Heart left ventricle (tissue), 16 donors: ENCODE measurements at regions not wholly inside any gene's neighbourhood (a gene's known extent, or its start where the extent isn't known, plus 50 kb on each side); places are given as distances from the start of the nearest gene placed in this dataset.

Source experiments
- ATAC-seq, 4 donors: fragments of 200-7000 bp; cut with Tn5 transposase; one replicate each; pipeline ENCODE4 v1.9.1; 2020 to 2022; ENCODE audit warnings: moderate library complexity in 4 of 4, mild to moderate bottlenecking in 3 of 4, moderate number of reproducible peaks in 1 of 4
- DNase-seq, 5 donors: peaks; one replicate each; pipeline ENCODE4 v3.0.0-alpha.2; 2020
- H3K27ac ChIP-seq, 12 donors: fragments of 200-600 bp; sonication (generic) in 4 of 12; one replicate each; pipeline versions ENCODE4 v1.5.0 to v1.8.0; 2016 to 2022; ENCODE audit warnings: mild to moderate bottlenecking in 2 of 12
- H3K27me3 ChIP-seq, 9 donors: fragments of 200-600 bp; sonication (generic) in 2 of 9; one replicate each; pipeline versions ENCODE4 v1.5.1 to v1.8.0; 2016 to 2022; ENCODE audit warnings: mild to moderate bottlenecking in 3 of 9
- H3K36me3 ChIP-seq, 9 donors: fragments of 200-600 bp; sonication (generic) in 2 of 9; one replicate each; pipeline versions ENCODE4 v1.5.0 to v1.8.0; 2018 to 2022; ENCODE audit warnings: mild to moderate bottlenecking in 2 of 9
- H3K4me1 ChIP-seq, 12 donors: fragments of 200-600 bp; sonication (generic) in 4 of 12; one replicate each; pipeline versions ENCODE4 v1.5.0 to v1.8.0; 2016 to 2022; ENCODE audit warnings: mild to moderate bottlenecking in 3 of 12
- H3K4me3 ChIP-seq, 12 donors: fragments of 200-600 bp; sonication (generic) in 4 of 12; one replicate each; pipeline versions ENCODE4 v1.5.0 to v1.8.0; 2017 to 2022; ENCODE audit warnings: mild to moderate bottlenecking in 9 of 12, moderate library complexity in 4 of 12
- H3K9me3 ChIP-seq, 12 donors: fragments of 200-600 bp; sonication (generic) in 4 of 12; one replicate each; pipeline versions ENCODE4 v1.5.0 to v1.8.0; 2016 to 2022; ENCODE audit warnings: mild to moderate bottlenecking in 1 of 12
- CTCF ChIP-seq, 12 donors: fragments of 200-600 bp; sonication (generic) in 4 of 12; IDR thresholded peaks; one replicate each; pipeline versions ENCODE4 v1.5.0 to v1.8.0; 2018 to 2022; ENCODE audit warnings: antibody characterized with exemption in 12 of 12, mild to moderate bottlenecking in 5 of 12
- POLR2A ChIP-seq, 2 donors: fragments of 450-650 bp; IDR thresholded peaks; one replicate each; pipeline ENCODE4 v1.6.1; 2017; ENCODE audit warnings: antibody characterized with exemption in 2 of 2, mild to moderate bottlenecking in 2 of 2, moderate library complexity in 2 of 2
- WGBS, 4 donors: extraction: QIAGEN DNeasy Blood & Tissue Kit in 2 of 4; methylation state at CpG; one replicate each; pipeline versions ENCODE4 v1.1.5 to v1.1.7; 2013 to 2018; 5-methylcytosine and 5-hydroxymethylcytosine counted together
- intact Hi-C, 10 donors: fragments of 100-400 bp; cut with DNase I; formaldehyde crosslinking; loops; one replicate each; pipeline versions ENCODE4 v1.11.1 to v1.14.2; 2022
- donor health status: ischemic (EF 13 %, LVEDD 7.1; RV severe dilation, severe dysfunction).
- donor health status: healthy with polysubstance abuse.
- donor health status: DM: no; HTN: yes; CAD: no.
- donor health status: DM: no; HTN: no; CAD: no.
- donor health status: ischemic (EF 25% LVEDD 6.9; RV normal size, moderate dysfunction).
- donor health status: ischemic (EF 25% LVEDD 5.7; RV mildly dilated, moderate dysfunction).
- donor health status: healthy.
- donor health status: DM: yes; HTN: yes; CAD: no.
- donor health status: ischemic (EF 35%, LVEDD 5.7; RV mildly dilated, moderate dysfunction).
- donor health status: nonischemic (EF 11% LVEDD 7.7; RV severe dilation, severe dysfunction).
- donor health status: DM: yes; HTN: yes; CAD: no.
- donor health status: PGD.
- donor health status: ischemic (EF 29% LVEDD 5.4; RV normal size, mild dysfunction).
- donor health status: nonischemic (EF 23%, LVEDD 6.1; RV moderate dilation, normal function).

DNA sequence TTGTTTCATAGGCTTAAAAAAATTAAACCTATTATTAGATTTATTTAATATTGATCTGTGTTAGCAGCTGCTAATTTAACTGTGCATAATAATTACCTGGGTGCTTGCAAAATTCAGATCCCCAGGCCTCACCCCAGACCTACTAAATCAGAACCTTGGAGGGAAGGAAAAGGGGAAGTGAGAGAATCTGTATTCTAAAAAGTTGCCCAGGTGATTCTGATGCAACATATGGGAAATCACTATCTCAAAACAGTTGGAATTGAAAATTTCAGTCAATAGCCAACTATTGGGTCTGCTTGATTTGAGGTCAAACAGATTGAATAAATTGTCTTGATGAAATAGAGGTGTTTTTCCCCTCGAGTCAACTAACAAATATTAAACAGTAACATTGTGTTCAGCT is 538.5 kb upstream of the ADAMTS9 start:
- WGBS, 4 donors: 85 to 98% (median 89%) methylated on average over 1 of the region's 1 CpG
- no peak for ATAC-seq
- H3K4me1 ChIP-seq: peaks cover 0 to 4% (median 0%) of the 10 kb centered on the region in 12 donors
- no peak overlapping the region for H3K27ac ChIP-seq
- no peak for DNase-seq
- intact Hi-C loops: no loop called here
- no peak for TF ChIP-seq CTCF (IDR thresholded peaks at IDR 0.05)
- TF ChIP-seq POLR2A (IDR thresholded peaks at IDR 0.05): no peak
- no peaks in the 10 kb centered on the region for H3K36me3 ChIP-seq
- H3K27me3 ChIP-seq: no peaks in the 10 kb centered on the region
- no peak overlapping the region for H3K4me3 ChIP-seq
- peaks cover 0 to 1% (median 0%) of the 10 kb centered on the region in 12 donors for H3K9me3 ChIP-seq

DNA sequence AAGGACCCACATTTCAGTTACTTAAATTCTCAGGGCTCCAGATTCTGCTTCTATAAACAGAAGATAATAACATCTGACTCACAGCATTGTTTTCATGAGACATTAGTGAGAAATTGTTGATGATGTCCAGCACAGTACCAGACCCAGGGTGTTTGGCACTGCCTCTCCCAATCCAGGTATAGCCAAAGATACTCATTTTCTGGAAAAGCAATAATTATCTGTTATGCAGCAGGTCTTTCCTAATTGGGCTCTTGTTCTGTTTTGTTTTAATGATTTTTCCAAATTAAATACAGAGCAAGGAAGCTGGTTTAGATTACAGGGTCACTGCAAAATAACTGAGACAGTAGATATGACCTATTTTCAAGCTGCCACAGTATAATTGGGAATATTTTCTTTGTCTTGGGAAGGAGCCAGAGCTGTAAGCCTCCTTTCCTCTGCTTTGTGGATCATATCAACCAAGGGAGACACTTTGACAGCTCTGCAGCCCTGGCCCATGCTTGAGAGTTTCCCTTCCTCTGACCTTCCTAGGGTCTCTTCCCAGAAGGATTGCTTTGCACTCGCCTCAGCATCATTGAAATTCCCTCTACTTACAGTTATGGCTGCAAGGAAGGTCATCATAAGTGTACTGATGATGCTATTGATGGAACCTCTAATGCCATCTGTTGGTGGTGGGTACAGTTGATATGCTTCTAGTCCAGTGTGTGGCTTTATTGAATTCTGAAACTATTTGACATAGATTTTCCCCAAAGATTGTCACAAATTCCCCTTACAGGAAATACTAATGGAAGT is 522.4 kb upstream of the ADAMTS9 start:
- H3K36me3 ChIP-seq: no peaks in the 10 kb centered on the region
- no peak overlapping the region for H3K4me3 ChIP-seq
- 54 to 71% (median 67%) methylated on average over 1 of the region's 1 CpG for WGBS, 4 donors
- H3K9me3 ChIP-seq: peaks cover 0 to 5% (median 0%) of the 10 kb centered on the region in 12 donors
- ATAC-seq (peak in 3 of 4 donors; percentile 41 to 42 (median 41)), DNase-seq (no peak)
- intact Hi-C loops: no loop called here
- H3K4me1 ChIP-seq: peaks cover 0 to 8% (median 0%) of the 10 kb centered on the region in 12 donors
- TF ChIP-seq POLR2A (IDR thresholded peaks at IDR 0.05) (no peak), CTCF (IDR thresholded peaks at IDR 0.05) (peak in 2 of 12 donors; percentile 3 to 14)
- no peaks in the 10 kb centered on the region for H3K27me3 ChIP-seq
- H3K27ac ChIP-seq: no peak overlapping the region

DNA sequence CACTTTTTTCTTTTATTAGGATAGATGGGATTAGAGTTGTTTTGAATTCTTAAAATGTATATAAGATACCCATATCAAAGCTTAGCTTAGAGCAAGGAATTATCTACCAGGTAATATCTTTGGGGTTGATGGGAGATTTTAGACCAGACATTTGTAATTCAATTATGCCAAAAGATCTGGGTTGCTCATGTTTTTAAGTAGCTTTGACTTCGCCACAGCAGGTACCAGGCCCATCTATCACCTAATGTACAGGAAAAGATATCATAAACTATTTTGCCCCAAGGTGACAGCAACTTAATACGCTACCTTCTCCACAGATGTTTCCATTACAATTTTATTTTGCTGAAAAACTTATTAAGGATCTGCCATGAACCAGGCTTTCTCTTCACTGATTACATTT is 514.6 kb upstream of the ADAMTS9 start:
- intact Hi-C loops: no loop called here
- WGBS, 4 donors: 93 to 98% (median 96%) methylated on average over 2 of the region's 2 CpGs
- H3K36me3 ChIP-seq: no peaks in the 10 kb centered on the region
- no peak overlapping the region for H3K4me3 ChIP-seq
- peaks cover 0 to 5% (median 0%) of the 10 kb centered on the region in 12 donors for H3K9me3 ChIP-seq
- H3K4me1 ChIP-seq: no peaks in the 10 kb centered on the region
- DNase-seq (no peak), ATAC-seq (no peak)
- H3K27ac ChIP-seq: no peak overlapping the region
- H3K27me3 ChIP-seq: no peaks in the 10 kb centered on the region
- TF ChIP-seq POLR2A (IDR thresholded peaks at IDR 0.05) (no peak), CTCF (IDR thresholded peaks at IDR 0.05) (no peak)

- ATAC-seq (no peak), DNase-seq (no peak)
- Histone ChIP-seq H3K9me3 (peaks cover 0 to 5% (median 0%) of the 10 kb centered on the region in 12 donors), H3K36me3 (no peaks in the 10 kb centered on the region), H3K27me3 (no peaks in the 10 kb centered on the region), H3K27ac (no peak overlapping the region), H3K4me3 (no peak overlapping the region), H3K4me1 (no peaks in the 10 kb centered on the region)
- no peak for TF ChIP-seq POLR2A (IDR thresholded peaks at IDR 0.05)
- TF ChIP-seq CTCF (IDR thresholded peaks at IDR 0.05): no peak
- WGBS, 4 donors: 58 to 79% (median 75%) methylated on average over 2 of the region's 2 CpGs
- intact Hi-C loops: no loop called here
Measured at GRCh38 chr3:65201926-65202325, 514.1 kb upstream of the ADAMTS9 start.
